GM12892 (cell line): ENCODE measurements at regions not wholly inside any gene's neighbourhood (a gene's known extent, or its start where the extent isn't known, plus 50 kb on each side); places are given as distances from the start of the nearest gene placed in this dataset.

Experiments used
- POLR2A ChIP-seq: IDR thresholded peaks from 2 replicates; pipeline ENCODE4 v1.6.1; 2011; ENCODE audit warnings: low read depth, low read length, control low read depth
- POLR2AphosphoS5 ChIP-seq: IDR thresholded peaks from 2 replicates; pipeline ENCODE4 v1.6.1; 2011; ENCODE audit warnings: low read depth, low read length, control low read depth
- TAF1 ChIP-seq: IDR thresholded peaks from 2 replicates; pipeline ENCODE4 v1.6.1; 2011; ENCODE audit warnings: low read depth, mild to moderate bottlenecking, control low read depth, low read length, borderline replicate concordance

- TF ChIP-seq POLR2A (no peak), TAF1 (no peak), POLR2AphosphoS5 (no peak)
Measured at GRCh38 chr11:112352907-112353306, 92.2 kb upstream of the PLET1 start.
